ENCODE measurements at regions not wholly inside any gene's neighbourhood (a gene's known extent, or its start where the extent isn't known, plus 50 kb on each side); places are given as distances from the start of the nearest gene placed in this dataset.

DNA sequence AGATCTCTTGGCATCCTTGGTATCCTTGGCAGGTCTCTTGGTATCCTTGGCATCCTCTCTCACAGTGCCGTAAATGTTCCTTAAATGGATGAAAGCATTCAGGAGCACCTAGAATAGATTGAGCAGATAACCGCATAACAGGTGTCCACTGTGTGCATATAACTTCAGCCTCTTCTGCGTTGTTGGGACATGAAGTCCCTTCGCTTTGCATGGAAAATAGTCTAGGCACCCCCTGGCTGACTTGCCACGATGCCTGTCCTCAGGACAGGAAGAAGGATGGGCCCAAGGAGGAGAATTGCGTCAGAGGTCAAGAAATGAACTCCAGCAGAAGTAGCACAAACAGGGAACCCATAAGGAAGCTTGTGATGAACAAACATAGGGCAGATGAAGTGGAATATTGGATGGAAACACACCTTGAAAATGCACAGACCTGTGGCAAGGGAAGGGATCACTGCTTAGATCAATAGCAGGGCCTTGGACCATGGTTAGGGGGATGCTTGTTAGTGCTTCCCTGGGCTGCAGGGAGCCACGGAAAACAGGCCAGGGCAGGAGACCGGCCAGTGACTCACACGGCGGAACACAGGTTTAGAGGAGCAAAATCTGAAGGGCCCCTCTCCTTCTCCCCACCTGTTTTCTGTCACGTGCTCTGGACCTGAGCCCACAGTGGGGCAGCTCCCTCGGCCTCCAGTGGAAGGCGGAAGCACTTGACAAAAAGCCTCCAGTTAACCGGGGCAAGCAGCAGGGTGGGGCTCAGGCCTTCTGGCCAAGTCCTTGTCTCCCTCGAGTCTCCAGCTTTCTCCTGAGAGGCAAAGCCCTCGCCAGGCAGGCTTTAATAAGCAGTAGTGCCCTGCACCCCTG lies 99.2 kb upstream of the ASAP2 start:
- H3K9me3 ChIP-seq: no peaks in the 10 kb centered on the region
- peak overlapping the region; percentile 71 for H3K27ac ChIP-seq
- H3K4me3 ChIP-seq: no peak overlapping the region
- H3K27me3 ChIP-seq (ENCODE audit: low read depth): no peaks in the 10 kb centered on the region
- ATAC-seq: peak; percentile 85 to 91
- peak; percentile 81 for DNase-seq
- TF ChIP-seq, protein P1, sequence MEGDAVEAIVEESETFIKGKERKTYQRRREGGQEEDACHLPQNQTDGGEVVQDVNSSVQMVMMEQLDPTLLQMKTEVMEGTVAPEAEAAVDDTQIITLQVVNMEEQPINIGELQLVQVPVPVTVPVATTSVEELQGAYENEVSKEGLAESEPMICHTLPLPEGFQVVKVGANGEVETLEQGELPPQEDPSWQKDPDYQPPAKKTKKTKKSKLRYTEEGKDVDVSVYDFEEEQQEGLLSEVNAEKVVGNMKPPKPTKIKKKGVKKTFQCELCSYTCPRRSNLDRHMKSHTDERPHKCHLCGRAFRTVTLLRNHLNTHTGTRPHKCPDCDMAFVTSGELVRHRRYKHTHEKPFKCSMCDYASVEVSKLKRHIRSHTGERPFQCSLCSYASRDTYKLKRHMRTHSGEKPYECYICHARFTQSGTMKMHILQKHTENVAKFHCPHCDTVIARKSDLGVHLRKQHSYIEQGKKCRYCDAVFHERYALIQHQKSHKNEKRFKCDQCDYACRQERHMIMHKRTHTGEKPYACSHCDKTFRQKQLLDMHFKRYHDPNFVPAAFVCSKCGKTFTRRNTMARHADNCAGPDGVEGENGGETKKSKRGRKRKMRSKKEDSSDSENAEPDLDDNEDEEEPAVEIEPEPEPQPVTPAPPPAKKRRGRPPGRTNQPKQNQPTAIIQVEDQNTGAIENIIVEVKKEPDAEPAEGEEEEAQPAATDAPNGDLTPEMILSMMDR (IDR thresholded peaks at IDR 0.05): no peak
- no peaks in the 10 kb centered on the region for H3K36me3 ChIP-seq
- intact Hi-C loops (cut with DNase I): no loop called here
- peaks cover 30% of the 10 kb centered on the region for H3K4me1 ChIP-seq

GRCh38 chr2:9106338-9107167 lies 100.1 kb upstream of the ASAP2 start:
- Histone ChIP-seq H3K27me3 (ENCODE audit: low read depth) (no peaks in the 10 kb centered on the region), H3K9me3 (no peaks in the 10 kb centered on the region), H3K27ac (peak overlapping the region; percentile 24), H3K36me3 (no peaks in the 10 kb centered on the region), H3K4me3 (no peak overlapping the region), H3K4me1 (peaks cover 30% of the 10 kb centered on the region)
- TF ChIP-seq, protein P1 (IDR thresholded peaks at IDR 0.05): no peak
- no peak for ATAC-seq
- no peak for DNase-seq
- intact Hi-C loops (cut with DNase I): no loop called here

DNA sequence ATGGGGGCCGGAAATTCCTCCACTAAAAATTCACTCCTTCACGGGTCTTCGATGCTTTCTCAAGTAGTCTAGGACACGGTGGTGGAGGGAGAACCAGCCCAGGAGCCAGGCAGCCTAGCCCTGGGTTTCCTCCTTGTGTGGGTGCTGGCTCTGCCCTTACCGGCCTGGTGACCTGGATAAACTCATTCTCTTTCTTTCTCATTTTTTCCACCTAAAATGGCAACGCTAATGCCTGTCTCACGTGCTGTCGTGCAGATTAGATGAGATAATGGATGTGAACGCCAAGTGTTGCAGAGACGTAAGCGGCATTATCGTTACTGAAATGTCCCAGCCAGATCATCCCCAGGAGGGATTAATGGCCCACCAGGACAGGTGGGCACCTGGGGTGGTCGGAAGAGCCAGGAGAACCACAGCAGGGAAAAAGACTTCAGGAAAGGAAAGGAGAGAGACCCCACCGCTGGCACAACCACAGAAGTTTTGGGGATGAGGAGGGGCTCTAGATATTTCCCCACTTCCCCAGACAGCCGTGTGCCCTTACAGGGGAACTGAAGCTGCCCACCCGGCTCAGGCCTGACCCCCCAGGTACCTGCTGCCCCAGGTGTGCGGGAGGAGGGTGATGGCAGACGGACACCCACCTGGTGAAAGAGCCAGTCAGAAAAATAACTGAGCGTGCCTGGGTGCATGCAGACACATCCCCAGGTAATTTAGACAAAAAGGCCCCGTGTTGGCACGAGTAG lies 100.8 kb upstream of the ASAP2 start:
- no peaks in the 10 kb centered on the region for H3K27me3 ChIP-seq (ENCODE audit: low read depth)
- intact Hi-C loops (cut with DNase I): no loop called here
- no peaks in the 10 kb centered on the region for H3K36me3 ChIP-seq
- ATAC-seq (no peak), DNase-seq (no peak)
- peaks cover 30% of the 10 kb centered on the region for H3K4me1 ChIP-seq
- no peaks in the 10 kb centered on the region for H3K9me3 ChIP-seq
- H3K27ac ChIP-seq: no peak overlapping the region
- TF ChIP-seq, protein P1 (IDR thresholded peaks at IDR 0.05): no peak
- no peak overlapping the region for H3K4me3 ChIP-seq

GRCh38 chr2:9103663-9104277 lies 100.3 kb upstream of the MBOAT2 start:
- TF ChIP-seq, protein P1 (IDR thresholded peaks at IDR 0.05): no peak
- Histone ChIP-seq H3K36me3 (no peaks in the 10 kb centered on the region), H3K4me1 (peaks cover 28% of the 10 kb centered on the region), H3K27me3 (ENCODE audit: low read depth) (no peaks in the 10 kb centered on the region), H3K9me3 (no peaks in the 10 kb centered on the region), H3K4me3 (no peak overlapping the region), H3K27ac (no peak overlapping the region)
- intact Hi-C loops (cut with DNase I): no loop called here
- no peak for DNase-seq
- no peak for ATAC-seq

All from lower lobe of right lung (tissue), 2 donors.